GM19463 (cell line): ENCODE measurements at regions not wholly inside any gene's neighbourhood (a gene's known extent, or its start where the extent isn't known, plus 50 kb on each side); places are given as distances from the start of the nearest gene placed in this dataset.
"Not testable (repeated sequence)": the region's sequence is repeated elsewhere in the genome, so short reads cannot be mapped to it uniquely, and the experiment has no call there.

ENCODE experiments used
- ATAC-seq: cut with Tn5 transposase; IDR thresholded peaks from one replicate; pipeline ENCODE4 v1.9.1; 2021; ENCODE audit warnings: mild to moderate bottlenecking, moderate library complexity; ENCODE audit not compliant: unreplicated experiment

GRCh38 chr2:104975851-104976250 lies 62.0 kb upstream of the MRPS9 start:
- ATAC-seq = no peak

- ATAC-seq = peak; percentile 92
Measured at GRCh38 chr2:104976603-104977120, 61.2 kb upstream of the MRPS9 start.

- no peak for ATAC-seq
Measured at GRCh38 chr2:104977958-104978357, 59.9 kb upstream of the MRPS9 start.

- not testable (repeated sequence) for ATAC-seq
Measured at GRCh38 chr2:104979786-104980185, 58.1 kb upstream of the MRPS9 start.

GRCh38 chr2:104982111-104982510 lies 55.8 kb upstream of the MRPS9 start:
- no peak for ATAC-seq
